ENCODE measurements at regions not wholly inside any gene's neighbourhood (a gene's known extent, or its start where the extent isn't known, plus 50 kb on each side); places are given as distances from the start of the nearest gene placed in this dataset.

DNA sequence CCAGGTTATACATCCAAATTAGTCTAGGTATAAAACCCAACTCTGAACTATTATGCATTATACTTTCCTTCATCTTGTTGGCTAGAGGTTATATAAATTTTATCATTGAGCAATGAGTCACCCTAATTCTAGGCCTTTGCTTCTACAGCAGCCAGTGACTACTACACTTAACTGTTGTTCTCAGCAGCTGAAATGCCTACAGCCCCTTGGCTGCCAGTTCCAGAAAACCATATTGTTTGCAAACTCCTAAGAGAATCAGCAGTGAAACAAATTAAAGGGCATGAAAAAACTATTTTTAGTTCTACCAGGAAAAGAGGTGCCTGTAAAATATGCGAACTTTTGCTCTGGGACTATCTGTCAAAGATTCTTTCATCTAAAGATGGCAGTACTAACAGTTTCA is 292.8 kb downstream of the FRK start:
- intact Hi-C loops (cut with micrococcal nuclease; ENCODE audit: unreplicated experiment), result no loop called here
- Histone ChIP-seq H3K4me1 (ENCODE audit: control insufficient read depth, insufficient read depth, low read length) (no peaks in the 10 kb centered on the region), H3K9ac (ENCODE audit: control insufficient read depth, insufficient read depth, low read length) (no peak overlapping the region), H3K27ac (ENCODE audit: control insufficient read depth, insufficient read depth) (no peak overlapping the region), H3K36me3 (ENCODE audit: control insufficient read depth in 2 of 2, insufficient read depth in 2 of 2, low read length in 1 of 2) (no peaks in the 10 kb centered on the region), H4K20me1 (ENCODE audit: control insufficient read depth, insufficient read depth) (no peaks in the 10 kb centered on the region), H3K27me3 (replicated peaks in 1 of 2; ENCODE audit: control insufficient read depth in 2 of 2, insufficient read depth in 2 of 2, low read length in 1 of 2) (no peaks in the 10 kb centered on the region), H3K9me3 (replicated peaks; ENCODE audit: control insufficient read depth, insufficient read depth, low read length) (no peaks in the 10 kb centered on the region), H3K4me2 (ENCODE audit: control insufficient read depth, insufficient read depth) (no peak overlapping the region), H3K4me3 (no peak overlapping the region), H3K79me2 (ENCODE audit: control insufficient read depth, insufficient read depth, low read length) (no peaks in the 10 kb centered on the region), H2AFZ (ENCODE audit: control insufficient read depth, low read depth, low read length) (no peak overlapping the region)
- ChIA-PET RAD21 (ENCODE audit: unreplicated experiment) (no interaction called here), SMC1A (ENCODE audit: uncharacterized antibody, unreplicated experiment) (interaction anchor here (0.8 kb wide), 1 partner anchor 12 kb away, joined by 3 read pairs; no protein-coding TSS in a partner anchor), POLR2A (no interaction called here), CTCF (no interaction called here)
- no peak for TF ChIP-seq ATF3 (IDR thresholded peaks at IDR 0.05; ENCODE audit: borderline replicate concordance, extremely low read depth, low read depth, low read length)
- no peak for TF ChIP-seq RCOR1 (conservative IDR thresholded peaks at IDR 0.05; ENCODE audit: low read depth, low read length)
- no peak for TF ChIP-seq ZZZ3 (IDR thresholded peaks at IDR 0.05; ENCODE audit: control insufficient read depth, insufficient read length, low read depth)
- TF ChIP-seq CREM (IDR thresholded peaks at IDR 0.05; ENCODE audit: low read depth), result no peak
- TF ChIP-seq SIN3A (IDR thresholded peaks at IDR 0.05; ENCODE audit: low read depth, low read length), result no peak
- no peak for TF ChIP-seq CBX5 (IDR thresholded peaks at IDR 0.05; ENCODE audit: low read depth)
- TF ChIP-seq CHD4 (IDR thresholded peaks at IDR 0.05), result no peak
- TF ChIP-seq ZNF217 (IDR thresholded peaks at IDR 0.05), result no peak
- TF ChIP-seq PAX8 (IDR thresholded peaks at IDR 0.05), result no peak
- TF ChIP-seq SMARCA5 (IDR thresholded peaks at IDR 0.05), result no peak
- TF ChIP-seq BCL11A (IDR thresholded peaks at IDR 0.05; ENCODE audit: low read depth, low read length), result no peak
- FAIRE-seq (no peak), DNase-seq (ENCODE audit: low read depth, low spot score) (no peak), ATAC-seq (no peak)
- WGBS (ENCODE audit: insufficient coverage, insufficient replicate concordance, low lambda C conversion rate, missing lambda C conversion rate), result 41% methylated on average over 1 of the region's 1 CpG
- in situ Hi-C loops (cut with MboI), result no loop called here
- BruUV-seq (replicated peaks), result no TSS peak
